ENCODE measurements at regions not wholly inside any gene's neighbourhood (a gene's known extent, or its start where the extent isn't known, plus 50 kb on each side); places are given as distances from the start of the nearest gene placed in this dataset.

GRCh38 chr1:14462851-14463250 lies 135.6 kb upstream of the KAZN start:
- no peak for DNase-seq (ENCODE audit: low read depth)

GRCh38 chr1:14466006-14466405 lies 132.5 kb upstream of the KAZN start:
- no peak for TF ChIP-seq CTCF (IDR thresholded peaks at IDR 0.05; ENCODE audit: insufficient read depth, low read depth, low read length, missing control alignments)
- DNase-seq (ENCODE audit: low read depth): no peak
- H3K4me3 ChIP-seq (ENCODE audit: low read length): no peak overlapping the region

More at GRCh38 chr1:14462851-14463250, 135.6 kb upstream of the KAZN start:
- no peak for TF ChIP-seq CTCF (IDR thresholded peaks at IDR 0.05; ENCODE audit: insufficient read depth, low read depth, low read length, missing control alignments)
- H3K4me3 ChIP-seq (ENCODE audit: low read length): no peak overlapping the region

GRCh38 chr1:14467112-14467511 lies 131.4 kb upstream of the KAZN start:
- no peak overlapping the region for H3K4me3 ChIP-seq (ENCODE audit: low read length)
- no peak for DNase-seq (ENCODE audit: low read depth)
- no peak for TF ChIP-seq CTCF (IDR thresholded peaks at IDR 0.05; ENCODE audit: insufficient read depth, low read depth, low read length, missing control alignments)

- no peak for DNase-seq (ENCODE audit: low read depth)
- no peak for TF ChIP-seq CTCF (IDR thresholded peaks at IDR 0.05; ENCODE audit: insufficient read depth, low read depth, low read length, missing control alignments)
- no peak overlapping the region for H3K4me3 ChIP-seq (ENCODE audit: low read length)
Measured at GRCh38 chr1:14468751-14469150, 129.7 kb upstream of the KAZN start.

- H3K4me3 ChIP-seq (ENCODE audit: low read length): no peak overlapping the region
- no peak for DNase-seq (ENCODE audit: low read depth)
- TF ChIP-seq CTCF (IDR thresholded peaks at IDR 0.05; ENCODE audit: insufficient read depth, low read depth, low read length, missing control alignments): no peak
Measured at GRCh38 chr1:14470802-14471201, 127.7 kb upstream of the KAZN start.

GRCh38 chr1:14474856-14475255 lies 123.6 kb upstream of the KAZN start:
- DNase-seq (ENCODE audit: low read depth): no peak
- no peak for TF ChIP-seq CTCF (IDR thresholded peaks at IDR 0.05; ENCODE audit: insufficient read depth, low read depth, low read length, missing control alignments)
- H3K4me3 ChIP-seq (ENCODE audit: low read length): no peak overlapping the region

- DNase-seq (ENCODE audit: low read depth): no peak
Measured at GRCh38 chr1:14476170-14476955, 122.1 kb upstream of the KAZN start.

More at GRCh38 chr1:14476170-14476955, 122.1 kb upstream of the KAZN start:
- no peak overlapping the region for H3K4me3 ChIP-seq (ENCODE audit: low read length)
- no peak for TF ChIP-seq CTCF (IDR thresholded peaks at IDR 0.05; ENCODE audit: insufficient read depth, low read depth, low read length, missing control alignments)

All from epithelial cell of esophagus (primary cell).